HG03520 (cell line): ENCODE measurements at regions not wholly inside any gene's neighbourhood (a gene's known extent, or its start where the extent isn't known, plus 50 kb on each side); places are given as distances from the start of the nearest gene placed in this dataset.

ENCODE experiments used
- ATAC-seq: cut with Tn5 transposase; IDR thresholded peaks from one replicate; pipeline ENCODE4 v1.9.1; 2021; ENCODE audit warnings: mild to moderate bottlenecking, moderate library complexity; ENCODE audit not compliant: unreplicated experiment

- ATAC-seq = no peak
These were observed 513.7 kb upstream of the PLXNA2 start for GRCh38 chr1:208757846-208758245.

GRCh38 chr1:208759255-208759654 lies 515.1 kb upstream of the PLXNA2 start:
- ATAC-seq = no peak

- no peak for ATAC-seq
These were observed 519.8 kb upstream of the PLXNA2 start for GRCh38 chr1:208763971-208764370.

GRCh38 chr1:208766832-208767231 lies 522.6 kb upstream of the PLXNA2 start:
- no peak for ATAC-seq

GRCh38 chr1:208767816-208768215 lies 523.6 kb upstream of the PLXNA2 start:
- no peak for ATAC-seq

GRCh38 chr1:208772891-208773290 lies 528.7 kb upstream of the PLXNA2 start:
- no peak for ATAC-seq

- no peak for ATAC-seq
These were observed 531.7 kb upstream of the PLXNA2 start for GRCh38 chr1:208775841-208776240.

GRCh38 chr1:208778417-208778816 lies 534.2 kb upstream of the PLXNA2 start:
- no peak for ATAC-seq

DNA sequence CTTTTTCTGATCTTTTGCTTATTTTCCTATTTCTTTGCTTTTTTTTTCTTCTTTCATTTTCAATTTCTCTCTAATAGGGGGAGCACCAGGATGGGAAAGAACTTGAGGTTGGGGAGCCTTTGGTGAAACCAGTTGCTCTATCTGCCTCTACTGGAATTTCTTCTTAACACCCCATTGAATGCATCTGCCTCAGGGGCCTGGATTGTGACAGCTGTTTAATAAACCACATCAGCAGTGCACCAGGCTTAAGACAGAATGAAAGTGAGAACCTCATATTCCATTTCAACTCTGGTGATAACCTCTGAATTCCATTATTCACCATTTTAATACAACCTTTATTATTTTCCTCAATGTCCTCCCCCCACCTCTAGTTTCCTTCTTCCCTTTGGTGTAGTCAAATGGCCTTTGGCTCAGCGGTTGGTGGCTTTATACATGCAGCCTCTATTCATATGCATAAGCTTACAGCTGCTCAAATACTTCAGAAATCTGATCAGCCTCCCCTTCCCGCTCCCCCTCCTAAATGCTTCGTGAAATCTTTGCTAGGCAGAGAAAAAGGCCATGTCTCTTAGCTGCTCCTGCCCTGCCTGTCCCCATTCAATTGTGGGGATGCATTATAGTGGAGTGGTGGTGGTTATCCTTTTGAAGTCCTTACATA lies 537.3 kb upstream of the PLXNA2 start:
- no peak for ATAC-seq

GRCh38 chr1:208782186-208782585 lies 538.0 kb upstream of the PLXNA2 start:
- no peak for ATAC-seq

- ATAC-seq = no peak
These were observed 541.4 kb upstream of the PLXNA2 start for GRCh38 chr1:208785629-208786028.

- ATAC-seq = no peak
These were observed 543.0 kb upstream of the PLXNA2 start for GRCh38 chr1:208787219-208787618.

DNA sequence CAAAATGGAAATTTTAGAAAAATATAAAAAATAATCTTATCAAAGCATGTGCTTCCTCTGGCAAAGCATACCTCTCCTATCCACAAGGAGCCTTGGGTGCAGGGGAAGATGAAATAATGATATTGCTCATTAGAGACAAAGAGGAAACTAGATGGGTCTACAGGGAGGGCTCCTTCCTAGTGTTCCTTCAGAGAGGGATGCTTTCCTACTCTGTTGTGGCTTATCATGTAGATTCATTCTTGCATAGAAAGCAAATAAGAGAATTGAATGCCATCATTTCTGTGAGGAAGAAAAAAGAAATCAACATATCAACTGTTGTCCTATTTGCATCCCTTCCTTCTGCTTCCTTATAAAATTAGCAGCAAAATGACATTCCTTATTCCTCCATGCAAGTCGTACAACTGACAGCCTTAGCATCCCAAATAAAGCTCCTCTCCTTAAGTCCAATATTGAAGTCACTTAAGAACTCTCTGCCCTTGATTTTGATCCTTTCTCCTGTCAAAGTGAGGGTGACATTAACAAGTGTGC lies 543.9 kb upstream of the PLXNA2 start:
- no peak for ATAC-seq

DNA sequence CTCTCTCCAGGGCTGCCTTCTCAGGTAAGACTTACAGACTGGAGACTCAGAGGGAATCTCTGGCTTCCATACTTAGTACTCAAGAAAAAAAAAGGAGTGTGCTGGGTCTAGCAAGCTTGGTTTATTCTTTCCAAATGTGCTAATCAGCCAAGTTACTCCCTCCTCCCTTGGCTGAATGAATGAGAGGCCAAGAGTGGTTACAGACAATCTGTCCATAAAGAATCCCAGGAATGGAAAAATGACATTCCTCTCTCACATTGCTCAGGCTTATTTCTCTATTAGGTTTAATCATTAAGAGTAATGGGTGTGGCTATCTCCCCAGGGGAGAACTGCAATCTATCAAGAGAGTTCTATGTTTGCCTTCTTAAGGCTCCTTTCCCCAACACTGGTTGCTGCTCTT lies 547.3 kb upstream of the PLXNA2 start:
- ATAC-seq = no peak

- ATAC-seq = no peak
These were observed 549.7 kb upstream of the PLXNA2 start for GRCh38 chr1:208793861-208794345.

- no peak for ATAC-seq
These were observed 555.0 kb upstream of the PLXNA2 start for GRCh38 chr1:208799186-208799585.

DNA sequence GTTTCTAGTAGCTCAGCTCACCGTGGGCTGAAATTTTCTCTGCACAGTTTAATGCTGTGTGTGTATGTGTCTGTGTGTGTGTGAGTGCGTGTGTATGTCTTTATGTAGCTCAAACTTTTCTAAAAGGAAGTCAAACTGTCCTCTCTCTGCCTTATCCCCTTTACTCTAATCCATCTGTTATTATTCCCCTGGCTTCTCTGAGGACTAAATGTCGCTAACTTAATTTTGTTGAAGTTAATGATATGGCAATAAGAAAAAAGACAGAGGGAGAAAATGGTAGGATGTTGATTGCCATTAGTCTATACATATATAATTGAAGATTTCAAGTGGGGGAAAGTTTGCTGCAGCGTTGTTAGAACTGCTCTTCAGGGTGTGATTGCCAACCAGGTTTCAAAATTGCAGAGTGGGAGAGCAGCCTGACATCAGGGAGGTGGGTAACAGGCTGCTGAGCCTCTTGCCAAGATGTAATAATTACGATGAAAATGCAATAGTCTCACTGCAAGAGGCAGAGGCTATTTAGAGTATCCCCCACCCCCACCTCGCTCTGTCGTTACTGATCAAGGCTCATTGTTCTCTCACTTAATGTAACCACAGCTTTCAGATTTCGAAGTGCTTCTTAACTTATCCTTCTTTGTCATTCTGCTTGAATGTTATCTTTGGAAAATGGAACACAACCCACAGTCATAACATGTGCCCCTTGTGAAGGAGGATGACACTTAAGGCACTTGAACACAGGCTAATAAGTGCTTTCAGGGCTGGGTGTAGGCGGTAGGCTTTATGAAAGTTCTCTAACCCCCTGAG lies 559.0 kb upstream of the PLXNA2 start:
- no peak for ATAC-seq

DNA sequence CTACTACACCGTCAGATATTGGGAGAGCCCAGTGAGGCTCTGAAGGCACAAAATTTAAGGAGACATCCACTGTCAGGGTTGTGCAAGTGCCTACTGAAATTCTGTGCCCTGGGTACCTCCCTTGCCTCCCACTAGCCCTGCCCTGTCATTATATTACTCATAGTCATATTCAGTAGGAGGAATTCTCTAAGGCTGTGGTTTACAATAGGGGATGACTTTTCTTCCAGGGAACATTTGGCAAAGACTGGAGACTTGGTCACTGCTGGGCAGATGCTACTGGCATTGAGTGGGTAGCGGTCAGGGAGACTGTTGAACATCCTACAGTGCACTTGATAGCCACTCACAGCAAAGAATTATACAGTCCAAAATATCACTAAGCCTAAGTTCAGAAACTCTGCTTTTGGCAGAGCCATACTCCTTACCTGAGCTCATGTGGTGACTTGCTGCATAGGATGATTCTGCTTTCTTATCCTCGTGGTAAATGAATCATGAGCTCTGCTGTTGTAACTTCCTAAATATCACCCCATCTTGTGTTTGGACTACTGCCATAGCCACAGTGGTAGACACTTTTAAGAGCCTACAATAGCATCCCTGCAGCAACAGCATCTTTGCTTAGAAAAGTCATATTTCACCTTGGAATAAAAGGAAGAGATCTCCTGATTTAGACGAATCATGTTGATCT lies 563.4 kb upstream of the PLXNA2 start:
- ATAC-seq = no peak

- ATAC-seq = no peak
These were observed 564.1 kb upstream of the PLXNA2 start for GRCh38 chr1:208808301-208808700.

DNA sequence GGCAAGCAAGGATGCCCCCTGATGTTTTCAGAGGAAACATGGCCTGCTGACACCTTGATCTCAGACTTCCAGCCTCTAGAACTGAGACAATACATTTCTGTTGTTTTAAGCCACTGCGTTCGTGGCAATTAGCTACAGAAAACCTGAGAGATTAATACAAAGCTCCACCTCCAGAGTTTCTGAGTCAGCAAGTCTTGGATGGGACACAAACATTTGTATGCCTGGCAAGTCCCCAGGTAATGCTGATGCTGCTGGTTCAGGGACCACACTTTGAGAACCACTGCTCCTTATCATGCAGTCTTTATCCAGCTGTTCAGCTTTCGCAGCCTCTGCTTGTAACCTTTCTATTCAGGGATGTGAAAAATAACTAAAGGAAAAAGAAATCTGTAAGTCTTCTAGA lies 565.7 kb upstream of the PLXNA2 start:
- ATAC-seq = no peak

DNA sequence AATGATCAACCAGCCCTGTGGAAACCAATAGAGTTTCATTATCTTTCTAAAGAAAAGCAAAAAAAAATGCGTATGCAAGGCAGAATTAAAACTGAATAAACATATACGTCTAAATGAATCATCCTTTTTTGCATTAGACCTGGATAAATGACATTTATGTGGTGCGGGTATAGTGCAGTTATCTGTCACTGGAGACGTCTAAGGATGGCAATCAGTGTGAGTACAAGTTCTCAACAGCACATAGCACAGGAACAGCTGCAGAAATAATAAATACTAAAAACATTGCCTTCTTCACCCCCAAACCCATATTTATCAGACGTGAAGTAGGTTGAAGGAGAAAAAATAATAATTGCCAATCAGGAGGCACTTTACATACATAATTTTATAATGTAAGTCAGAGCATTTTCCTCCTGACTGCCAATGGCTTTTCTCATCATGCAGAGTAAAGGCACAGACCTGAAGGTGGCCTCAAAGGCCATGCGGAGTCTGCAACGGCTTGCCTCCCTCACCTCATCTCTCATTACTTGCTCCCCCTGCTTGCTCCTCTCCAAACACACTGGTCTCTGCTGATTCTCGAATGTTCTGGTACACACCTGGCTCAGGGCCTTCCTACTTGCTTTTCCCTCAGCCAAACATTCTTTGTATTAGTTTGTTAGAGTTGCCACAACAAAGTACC lies 574.7 kb upstream of the PLXNA2 start:
- ATAC-seq = no peak
